NCI-H748 treated with DMSO at 0.1 percent for 48 hours (cell line): ENCODE measurements at regions not wholly inside any gene's neighbourhood (a gene's known extent, or its start where the extent isn't known, plus 50 kb on each side); places are given as distances from the start of the nearest gene placed in this dataset.

Experiments used
- DNase-seq: peaks from one replicate; lab custom pipeline; 2025; lab: John Stamatoyannopoulos, UW

DNA sequence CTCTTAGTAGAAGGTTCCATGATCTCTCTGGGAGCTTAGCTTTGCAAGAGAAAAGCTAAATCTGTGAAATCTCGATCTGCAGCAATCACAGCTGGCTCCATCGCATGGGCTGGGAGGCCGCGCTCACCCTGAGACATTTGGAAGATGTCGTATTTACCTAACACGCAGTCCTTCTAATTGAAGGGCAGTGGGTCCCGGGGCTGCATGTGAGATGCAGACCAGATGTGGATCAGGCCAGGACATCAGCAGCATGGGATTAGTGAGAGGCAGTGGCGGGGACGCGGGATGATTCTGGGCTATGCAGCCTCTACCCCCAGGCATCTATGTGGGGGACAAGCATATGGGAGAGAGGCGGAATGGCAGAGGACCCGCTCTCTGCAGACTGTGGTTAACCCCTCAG lies 312.4 kb upstream of the RTL1 start:
- DNase-seq = no peak

DNA sequence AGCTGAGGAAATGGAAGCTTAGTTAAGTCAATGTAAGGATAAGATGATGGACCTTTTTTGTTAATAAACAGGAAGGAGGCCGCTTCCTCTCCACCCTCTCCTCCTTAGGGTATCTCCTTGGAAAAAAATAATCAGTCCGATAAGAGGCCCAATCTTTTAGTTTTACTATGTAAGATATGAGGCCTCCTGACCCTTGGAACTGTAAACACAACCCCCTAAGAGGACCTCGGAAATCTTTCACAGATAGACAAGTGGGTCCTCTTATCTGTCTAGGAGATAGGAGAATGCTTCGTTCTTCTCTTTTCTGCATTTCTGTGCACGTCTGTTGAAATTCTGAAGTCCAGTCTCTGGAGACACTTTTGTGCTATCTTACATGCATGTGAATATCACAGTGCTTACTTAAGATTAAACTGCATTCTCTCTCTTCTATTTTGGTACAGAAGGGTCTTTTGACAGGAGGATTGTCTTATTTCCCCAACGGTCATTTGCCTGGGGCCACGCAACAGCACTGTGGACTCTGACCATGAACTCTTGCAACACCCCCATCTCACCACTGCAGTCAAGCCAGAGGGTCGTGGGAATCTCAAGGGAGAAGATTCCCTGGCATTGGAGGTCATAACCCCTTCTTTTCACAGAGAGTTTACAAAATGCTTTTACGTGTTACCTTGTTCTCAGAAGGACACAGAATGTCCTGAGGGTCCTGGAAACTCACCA lies 313.0 kb upstream of the RTL1 start:
- DNase-seq = no peak

DNA sequence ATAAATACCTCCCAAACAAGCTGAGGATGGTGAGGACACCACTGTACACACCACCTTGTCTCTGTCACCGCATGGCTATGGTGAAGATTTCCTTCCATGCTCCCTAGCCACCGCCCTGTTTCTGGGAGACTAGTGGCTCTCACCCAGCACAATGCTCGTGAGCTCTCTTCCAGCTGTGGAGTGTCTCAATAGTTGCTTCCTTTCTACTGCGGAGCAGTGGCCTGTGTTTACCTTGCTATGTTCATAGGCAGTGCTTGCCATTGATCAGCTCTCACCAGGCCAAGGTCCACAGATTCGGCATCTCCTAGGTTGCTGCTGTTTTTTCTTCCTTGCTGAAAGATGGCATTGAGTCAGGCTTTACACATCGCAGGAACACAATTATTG lies 313.6 kb upstream of the RTL1 start:
- DNase-seq = no peak

DNA sequence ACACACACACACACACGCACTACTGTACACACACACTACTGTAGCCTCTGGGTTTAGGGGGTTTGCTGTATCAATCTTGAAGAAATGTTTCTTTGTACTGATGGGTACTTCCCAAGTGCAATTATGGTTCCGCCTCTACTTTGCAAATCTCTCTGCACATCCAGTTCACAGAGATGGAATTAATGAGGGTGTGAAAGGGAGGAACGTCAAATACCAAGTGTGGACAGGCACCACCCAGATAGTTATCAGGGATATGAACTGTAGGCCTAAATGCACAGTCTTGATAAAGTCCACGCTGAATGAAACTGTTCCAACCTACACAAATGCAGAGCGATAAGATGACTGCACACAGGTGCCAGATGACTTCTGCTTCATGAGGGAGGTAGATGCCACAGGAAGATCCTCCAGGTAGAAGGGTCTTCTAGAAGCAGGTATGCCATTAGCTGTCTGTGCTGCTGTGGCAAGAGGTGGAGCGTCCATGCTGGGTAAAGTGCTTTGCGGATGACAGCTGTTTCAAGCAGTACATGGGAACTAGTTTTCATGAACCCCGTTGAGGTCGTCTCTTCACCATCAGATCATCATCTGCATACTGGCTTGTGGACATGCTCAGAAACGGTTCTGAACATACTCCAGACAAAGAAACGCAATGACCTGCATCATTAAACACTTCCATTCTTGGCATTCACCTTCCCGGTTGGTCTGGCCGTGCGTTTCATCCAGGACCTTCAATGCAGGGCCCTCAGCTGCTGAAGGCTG lies 314.3 kb upstream of the RTL1 start:
- no peak for DNase-seq

DNA sequence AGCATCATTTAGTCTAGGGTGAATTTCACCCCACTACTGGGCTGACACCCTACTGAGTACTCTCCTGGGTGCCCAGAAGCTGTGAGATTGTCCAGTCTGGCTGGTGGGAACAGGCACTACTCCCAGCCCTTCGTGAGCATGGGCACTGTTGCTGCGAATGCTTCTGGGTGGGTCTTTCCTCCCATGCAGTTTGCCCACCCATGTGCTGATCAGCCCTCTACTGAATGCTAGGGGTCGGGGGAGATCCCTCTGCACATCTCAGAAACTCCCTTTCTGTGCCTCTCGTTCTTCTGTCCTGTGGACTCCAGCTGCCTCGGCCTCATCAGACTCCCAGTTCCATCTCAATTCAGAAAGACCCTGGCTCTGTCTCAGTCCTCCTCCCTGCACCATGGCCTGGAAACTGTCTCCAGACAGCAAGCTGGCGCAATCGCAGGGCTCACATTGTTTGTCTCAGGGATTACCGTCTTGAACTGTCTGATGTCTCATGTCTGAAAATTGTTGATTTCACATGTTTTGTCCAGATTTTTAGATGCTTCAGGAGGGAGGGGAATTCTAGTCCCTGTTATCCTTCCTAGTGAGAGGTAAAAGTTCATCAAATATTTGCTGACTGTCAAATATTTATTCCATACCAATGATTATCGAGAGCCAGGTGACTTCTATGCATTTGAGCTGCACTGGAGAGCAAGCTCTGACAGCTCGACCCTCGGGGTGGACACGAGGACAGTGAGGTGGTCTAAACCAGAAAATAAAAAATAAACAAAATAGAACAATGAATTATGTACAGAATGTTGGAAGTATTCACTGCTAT lies 316.6 kb upstream of the RTL1 start:
- no peak for DNase-seq

DNA sequence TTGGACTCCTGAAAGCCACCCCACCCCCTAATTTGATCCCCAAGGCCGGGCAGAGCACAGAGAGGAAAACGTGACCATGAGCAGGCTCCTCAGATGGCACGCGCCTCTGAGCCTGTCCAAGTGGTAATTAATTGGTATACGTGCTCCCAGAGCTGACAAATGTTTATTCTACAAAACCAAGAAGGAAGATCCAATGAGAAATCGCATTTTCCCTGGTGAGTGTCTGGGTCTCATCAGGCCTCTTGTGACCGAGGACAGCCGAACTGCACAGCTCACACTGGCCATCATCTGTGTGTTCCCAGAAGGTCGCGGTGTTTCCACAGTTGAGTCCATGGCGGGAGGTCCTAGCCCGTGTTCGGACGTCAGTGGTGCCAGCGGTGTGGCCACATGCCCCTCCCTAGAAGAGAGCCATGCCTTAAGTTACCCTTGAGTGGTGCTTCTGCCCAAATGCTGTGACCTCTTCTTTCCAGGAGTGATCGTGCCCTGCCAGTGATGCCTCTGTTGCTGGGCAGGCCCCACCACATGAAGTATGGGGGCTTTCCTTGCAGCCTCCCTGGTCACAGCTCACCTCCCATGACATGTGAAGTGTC lies 317.5 kb upstream of the RTL1 start:
- DNase-seq = no peak

DNA sequence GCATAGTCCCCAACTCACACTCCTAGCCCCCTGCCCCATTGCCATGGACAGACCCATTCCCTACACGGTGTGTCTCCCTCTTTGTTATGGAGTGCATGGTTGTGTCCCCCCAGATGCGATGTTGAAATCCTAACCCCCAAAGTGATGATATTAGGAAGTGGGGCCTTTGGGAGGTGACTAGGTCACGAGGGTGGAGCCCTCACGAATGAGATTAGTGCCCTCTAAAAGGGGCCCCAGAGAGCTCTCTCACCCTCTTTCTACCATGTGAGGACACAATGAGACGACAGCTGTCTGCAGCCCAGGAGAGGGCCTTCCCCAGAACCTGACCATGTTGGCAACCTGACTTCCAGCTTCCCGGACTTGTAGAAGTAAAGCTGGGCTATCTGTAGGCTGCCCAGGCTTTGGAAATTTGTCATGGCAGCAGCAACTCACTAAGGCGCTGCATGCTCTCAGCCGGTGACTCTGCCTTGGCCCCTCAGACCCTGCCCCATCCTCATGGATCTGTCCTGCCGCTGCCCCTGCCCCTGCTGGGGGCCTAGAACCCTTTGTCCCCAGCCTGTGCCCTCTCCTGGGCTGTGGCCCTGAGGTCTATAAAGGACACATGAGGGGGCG lies 318.1 kb upstream of the RTL1 start:
- no peak for DNase-seq

DNA sequence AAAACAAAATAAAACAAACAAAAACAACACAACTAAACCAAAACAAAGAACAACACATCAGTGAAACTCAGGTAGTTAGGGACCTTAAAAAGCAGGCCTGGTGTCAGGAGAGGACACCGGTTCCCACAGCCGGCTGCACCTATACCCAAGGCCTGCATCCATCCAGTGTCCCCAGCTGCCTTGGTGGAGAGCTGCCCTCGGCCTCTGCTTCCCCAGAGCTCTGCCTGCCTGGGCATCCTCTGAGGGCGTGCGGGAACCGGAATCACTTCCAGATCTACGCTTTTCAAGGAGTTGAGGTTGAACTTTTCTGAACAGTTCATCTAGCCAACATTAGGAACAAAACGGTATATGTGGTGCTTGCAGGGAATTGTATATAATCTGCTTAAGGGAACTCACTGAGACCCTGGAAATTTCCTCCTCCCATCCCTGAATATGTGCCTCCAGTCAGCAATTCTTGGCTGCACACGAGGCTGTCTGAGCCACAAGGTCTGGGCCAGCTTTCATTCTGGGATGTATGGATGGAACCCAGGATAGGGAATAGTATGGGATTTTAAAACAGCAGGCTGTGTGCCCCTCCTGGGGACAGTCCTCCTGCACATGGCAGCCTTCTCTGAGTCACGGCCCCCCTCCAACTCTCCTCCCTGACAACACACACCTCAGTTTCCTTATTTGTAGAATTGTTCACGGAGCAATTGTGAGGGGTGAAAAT lies 319.0 kb upstream of the RTL1 start:
- DNase-seq = no peak

DNA sequence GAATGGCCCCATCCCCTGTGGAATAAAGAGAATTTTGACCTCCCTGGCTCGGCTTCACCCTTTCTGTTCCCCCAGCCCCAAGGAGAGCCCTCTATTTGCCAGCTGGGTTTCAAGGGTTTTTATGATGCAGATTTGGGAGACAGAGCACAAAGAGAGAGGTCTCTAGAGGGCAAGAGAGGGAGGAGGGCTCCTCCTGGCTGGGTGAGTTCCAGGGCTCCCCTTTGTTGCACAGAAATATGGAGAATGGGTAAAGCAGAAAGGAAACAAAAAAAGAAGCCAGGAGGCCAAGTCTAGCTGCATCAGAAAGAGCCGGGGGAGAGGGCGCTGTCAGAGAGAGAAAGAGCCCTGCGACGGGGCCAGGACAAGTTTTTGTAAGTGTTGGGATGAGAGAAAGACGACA lies 319.6 kb upstream of the RTL1 start:
- DNase-seq = no peak

DNA sequence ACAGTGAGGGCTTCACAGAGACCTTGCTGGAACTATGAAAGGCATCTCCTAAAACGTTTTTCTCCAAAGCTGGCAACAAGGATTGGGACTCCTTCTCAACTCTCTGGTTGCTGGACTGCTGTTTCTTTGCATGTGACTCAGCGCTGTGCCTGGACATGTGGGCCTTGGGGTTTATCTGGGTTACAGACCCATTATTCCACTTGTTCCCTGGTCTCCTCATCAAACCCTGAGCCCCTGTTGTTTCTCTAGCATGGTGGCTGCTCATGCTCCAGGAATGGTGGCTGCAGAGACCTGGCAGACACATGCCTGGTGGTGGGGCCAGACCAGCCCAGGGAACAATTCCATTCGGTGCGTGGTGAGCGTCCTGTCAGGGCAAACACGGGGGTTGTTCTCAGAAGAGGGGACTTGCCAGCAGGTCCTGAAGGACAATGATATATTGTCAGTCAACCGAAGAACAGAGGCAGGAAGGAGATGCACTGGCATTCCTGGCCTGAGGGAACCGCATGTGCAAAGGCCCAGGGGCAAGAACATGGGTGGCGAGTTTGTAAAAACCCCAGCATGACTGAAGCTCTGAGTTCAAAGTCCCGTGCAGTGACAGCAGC lies 320.1 kb upstream of the RTL1 start:
- no peak for DNase-seq

DNA sequence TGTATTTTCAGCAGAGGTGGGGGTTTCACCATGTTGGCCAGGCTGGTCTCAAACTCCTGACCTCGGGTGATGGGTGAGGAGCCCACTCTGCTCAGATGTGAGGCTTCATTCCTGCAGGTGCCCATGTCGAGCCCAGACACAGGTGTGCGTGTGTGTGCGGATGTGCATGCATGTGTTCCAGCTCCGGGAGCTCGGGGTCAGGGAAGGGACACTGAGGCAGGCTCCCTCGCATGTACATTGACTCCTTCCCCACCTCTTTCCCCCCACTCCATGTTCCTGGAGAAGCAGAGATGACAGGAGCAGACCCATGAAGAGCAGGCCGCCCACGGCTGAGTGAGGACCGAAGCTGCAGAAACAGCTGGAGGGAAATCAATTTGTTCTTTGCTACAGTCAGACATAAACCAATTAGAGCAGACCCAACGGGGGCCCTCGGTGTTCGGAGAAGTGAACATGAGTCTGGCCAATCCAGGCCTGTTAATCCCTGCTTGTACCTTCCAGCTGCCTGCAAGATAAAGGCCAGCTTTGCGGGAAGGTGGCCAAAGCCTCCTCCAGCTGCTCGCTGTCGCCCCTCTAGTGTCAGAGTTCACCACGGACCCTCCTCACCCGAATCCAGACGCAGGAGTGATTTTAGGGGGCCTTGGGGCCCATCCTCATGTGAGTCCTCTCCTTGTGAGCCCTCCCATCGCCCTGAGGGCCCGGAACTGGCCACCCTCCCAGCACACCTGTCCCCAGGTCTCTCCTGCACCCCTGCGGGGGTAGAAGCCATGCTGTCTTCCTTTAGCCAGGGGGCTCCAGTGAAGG lies 321.0 kb upstream of the RTL1 start:
- no peak for DNase-seq

DNA sequence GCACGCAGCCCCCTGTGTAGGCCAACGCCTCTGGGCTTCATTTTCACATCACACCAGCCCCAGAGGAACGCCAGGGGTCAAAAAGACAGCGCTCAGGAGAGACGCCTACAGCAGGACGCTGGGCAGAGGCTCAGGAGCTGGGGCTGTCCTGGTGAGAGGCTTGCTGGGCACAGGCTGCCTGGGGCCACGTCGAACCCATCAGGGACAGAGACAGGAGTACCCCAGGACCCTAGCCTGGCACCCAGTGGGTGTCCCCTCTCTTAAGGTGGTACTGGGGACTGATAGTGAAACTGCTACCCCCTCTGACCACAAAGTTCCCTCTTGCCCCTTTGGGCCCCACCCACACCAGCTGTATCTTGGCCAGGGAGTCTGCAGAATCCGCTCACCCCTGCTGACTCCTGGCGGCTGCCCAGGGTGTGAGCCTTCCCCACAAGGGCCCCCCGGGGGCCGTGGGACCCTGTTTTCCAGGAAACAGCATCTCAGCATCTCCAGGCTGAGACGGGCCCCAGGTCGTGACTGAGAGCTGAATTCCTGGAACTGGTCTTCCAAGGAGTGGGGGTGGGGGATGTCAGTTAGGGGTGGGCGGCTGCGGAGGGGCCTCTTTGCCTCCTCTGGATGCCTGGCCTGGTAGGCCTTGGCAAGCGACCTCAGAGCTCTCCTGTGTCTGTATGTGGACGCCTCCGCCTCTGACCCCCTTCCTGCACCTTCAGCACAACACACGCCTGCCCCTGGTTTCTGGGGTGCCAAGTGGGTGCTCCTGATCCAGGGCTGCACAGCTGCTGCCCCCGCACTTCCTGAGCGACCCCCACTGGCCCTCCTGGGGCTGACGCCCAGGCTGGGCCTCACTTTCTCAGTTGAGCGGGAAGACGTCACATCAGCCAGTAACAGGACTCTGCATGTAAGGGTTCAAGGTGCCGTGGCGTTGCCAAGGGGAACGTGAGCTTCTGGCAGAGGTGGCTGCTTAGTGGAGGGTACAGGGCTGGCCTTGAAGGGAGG lies 321.9 kb upstream of the RTL1 start:
- DNase-seq = no peak

DNA sequence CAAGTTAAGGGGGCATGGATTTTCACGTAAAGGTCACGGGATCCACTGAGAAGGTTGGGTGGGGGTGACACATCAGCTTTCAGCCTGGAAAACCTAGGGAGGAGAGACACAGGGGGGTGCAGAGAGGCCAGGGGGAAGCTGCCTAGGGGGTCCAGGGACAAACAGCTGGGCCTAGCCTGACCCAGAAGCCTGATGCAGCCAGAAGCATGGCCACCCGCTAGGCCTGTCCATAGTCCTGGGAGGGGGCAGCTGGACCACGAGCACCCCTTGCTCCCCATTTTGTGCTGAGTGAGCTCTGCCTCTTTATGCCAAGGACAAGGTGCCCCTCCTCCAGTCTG lies 322.7 kb upstream of the RTL1 start:
- no peak for DNase-seq

DNA sequence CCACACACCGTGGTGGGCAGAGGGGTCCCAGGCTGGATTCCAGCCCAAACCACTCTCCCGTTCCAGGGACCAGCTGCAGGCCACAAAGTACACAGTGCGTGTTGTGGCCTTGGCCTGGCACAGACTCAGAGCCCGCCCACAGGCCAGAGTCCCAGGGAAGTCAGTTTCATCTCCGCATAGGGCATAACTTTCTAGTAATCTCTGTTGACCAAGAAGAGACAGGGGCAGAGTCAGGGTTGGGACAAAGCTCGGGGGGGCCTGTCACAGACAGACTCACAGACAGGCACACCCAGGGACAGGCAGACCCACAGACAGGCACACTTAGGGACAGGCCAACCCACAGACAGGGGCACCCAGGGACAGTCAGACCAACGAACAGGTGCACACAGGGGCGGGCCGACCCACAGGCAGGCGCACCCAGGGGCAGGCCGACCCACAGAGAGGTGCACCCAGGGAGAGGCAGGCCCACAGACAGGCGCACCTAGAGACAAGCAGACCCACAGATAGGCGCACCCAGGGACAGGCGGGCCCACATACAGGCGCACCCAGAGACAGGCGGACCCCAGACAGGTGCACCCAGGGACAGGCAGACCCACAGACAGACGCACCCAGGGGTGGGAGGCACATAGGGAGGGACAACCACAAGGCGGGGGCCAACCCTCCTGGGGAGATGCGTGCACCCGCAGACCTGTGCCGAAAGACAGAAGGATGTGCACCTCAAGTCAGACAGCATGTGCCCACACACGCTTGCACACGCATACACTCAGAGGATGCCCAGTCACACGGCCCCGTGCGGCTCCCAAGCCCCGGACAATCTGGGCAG lies 323.3 kb upstream of the RTL1 start:
- DNase-seq = no peak

DNA sequence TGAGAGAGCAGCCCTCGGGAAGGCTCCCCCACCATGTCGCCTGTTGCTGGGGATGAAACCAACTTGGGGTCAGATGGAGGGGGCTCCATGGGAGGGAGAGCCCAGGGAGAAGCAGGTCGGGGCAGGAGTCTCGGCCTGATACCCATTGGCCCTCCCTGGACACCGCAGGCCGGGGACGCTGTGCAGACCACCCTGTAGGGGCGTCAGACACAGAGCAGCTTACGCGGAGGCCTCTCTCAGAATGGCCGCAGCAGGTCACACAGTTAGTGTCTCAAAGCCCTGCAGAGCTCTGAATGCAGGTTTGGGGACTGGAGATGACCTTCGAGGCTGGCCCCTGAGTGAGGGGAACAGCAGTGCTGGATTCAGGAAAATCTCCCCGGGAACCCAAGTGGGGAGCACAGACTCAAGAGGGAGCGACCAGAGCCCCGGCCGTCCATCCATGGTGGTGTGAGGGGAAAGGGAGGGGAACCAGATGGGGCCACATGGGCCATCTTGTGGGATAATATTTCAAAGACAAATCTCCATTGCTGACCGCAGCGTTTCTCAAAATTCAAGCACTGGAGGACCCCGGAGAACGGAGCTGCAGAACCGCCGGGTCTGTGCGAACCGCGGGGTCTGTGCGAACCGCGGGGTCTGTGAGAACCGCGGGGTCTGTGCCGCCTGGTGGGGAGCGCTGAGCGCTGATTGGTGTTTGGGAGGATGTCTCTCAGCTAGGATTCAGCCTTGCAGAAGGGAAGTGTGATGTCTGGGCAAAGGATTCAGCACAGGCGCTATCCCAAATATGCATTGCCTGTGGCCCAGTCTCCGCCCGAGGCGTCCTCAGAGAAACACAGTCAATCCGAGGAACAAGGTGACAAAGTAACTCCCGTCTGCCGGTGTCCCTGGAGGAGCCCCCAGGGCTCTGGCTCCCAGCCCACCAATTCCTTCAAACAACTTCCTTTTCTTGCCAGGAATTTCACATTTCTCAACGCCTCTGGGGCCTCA lies 324.4 kb upstream of the RTL1 start:
- DNase-seq = no peak

DNA sequence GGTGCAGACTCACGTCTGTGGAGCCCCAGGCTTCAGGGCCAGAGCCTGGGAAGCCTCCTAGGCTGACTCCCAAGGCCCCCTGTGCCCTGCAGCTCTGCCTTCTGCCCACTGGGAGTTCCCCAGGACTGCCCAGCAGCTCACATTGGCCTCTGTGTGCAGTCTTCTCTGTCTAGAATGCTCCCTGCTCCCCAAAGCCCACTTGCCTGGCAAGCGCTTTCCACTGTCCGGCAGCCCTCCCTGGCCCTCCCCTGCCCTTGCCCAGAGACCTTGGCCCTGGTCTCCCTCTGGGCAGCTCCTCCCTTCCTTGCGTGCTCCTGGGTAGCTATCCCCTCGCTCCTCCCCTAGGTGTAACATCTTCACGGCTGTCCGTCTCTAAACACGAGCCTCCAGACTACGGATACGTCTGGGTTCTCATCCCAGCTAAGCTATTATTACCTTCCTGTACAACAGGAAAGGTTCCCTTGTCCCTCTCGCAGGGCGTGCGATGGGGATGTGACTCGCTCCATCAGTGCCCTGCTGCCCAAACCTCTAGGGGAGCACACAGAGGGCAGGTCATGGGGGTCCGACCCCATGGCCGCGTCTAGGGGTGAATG lies 325.5 kb upstream of the RTL1 start:
- no peak for DNase-seq

DNA sequence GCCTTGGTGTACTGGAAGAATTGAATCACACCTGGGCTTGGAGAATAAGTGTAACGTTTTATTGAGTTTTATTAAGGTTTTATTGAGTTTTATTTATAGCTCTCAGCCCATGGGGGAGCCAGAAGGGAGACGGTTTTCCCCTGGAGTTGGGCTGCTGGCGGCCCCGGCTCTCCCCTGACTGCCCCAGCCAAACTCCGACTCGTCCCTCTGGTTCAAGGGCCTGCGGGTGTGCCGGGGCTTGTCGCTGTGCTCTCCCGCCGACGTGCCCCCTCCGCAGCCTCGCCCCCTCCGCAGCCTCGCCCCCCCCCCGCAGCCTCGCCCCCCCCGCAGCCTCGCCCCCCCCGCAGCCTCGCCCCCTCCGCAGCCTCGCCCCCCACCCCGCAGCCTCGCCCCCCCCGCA lies 326.1 kb upstream of the RTL1 start:
- no peak for DNase-seq
